Activated CD8-positive, alpha-beta memory T cell treated with anti-CD3 and anti-CD28 coated beads for 36 hours (primary cell): ENCODE measurements at regions not wholly inside any gene's neighbourhood (a gene's known extent, or its start where the extent isn't known, plus 50 kb on each side); places are given as distances from the start of the nearest gene placed in this dataset.

ENCODE experiments used
- CTCF ChIA-PET: fragments of 350-600 bp; sonication (Branson Sonifier 250); formaldehyde crosslinking; loops from one replicate; lab custom pipeline; 2021; ENCODE audit warnings: antibody characterized with exemption; lab: Charles Lee
- POLR2A ChIA-PET: fragments of 350-600 bp; sonication (Branson Sonifier 250); formaldehyde crosslinking; loops from one replicate; lab custom pipeline; 2021; ENCODE audit warnings: antibody characterized with exemption; lab: Charles Lee

DNA sequence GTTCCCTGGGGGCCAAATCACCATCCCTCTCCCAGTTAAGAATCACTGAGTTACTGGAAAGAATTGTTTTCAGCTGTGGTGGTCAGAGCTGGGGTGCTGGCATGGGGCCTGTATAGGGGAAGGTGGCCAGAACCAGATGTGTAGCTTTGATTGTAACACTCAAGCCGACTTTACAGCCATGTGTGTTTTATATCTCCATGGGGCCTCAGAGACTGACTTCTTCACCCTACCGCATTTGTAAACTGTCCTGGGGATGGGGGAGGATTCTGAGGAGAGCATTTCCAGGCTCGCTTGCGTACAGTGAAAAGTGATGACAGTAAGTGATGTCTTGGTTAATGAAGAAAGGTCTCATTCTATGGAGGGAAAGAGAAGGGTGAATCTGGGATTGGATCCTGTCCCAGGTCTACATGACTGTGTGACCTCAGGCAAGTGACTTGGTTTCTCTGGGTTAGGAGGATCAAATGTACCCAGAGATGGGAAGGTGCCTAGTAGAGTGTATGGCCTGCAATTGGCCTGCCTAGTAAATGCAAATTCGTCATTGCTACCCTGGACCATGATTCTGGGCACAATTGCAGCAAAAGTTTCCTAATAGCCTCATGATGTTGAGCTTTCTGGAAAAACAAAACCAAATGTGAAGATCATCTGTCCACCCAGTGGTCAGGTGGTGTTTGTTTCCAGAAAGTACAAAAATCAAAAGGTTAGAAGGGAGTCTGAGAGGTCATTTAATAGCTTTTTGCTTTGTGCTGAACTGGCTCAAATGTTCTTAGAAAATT lies 49.7 kb upstream of the RCC2 start:
- CTCF ChIA-PET = interaction anchor here (0.7 kb wide), 1 partner anchor 14 kb away, joined by 4 read pairs; no protein-coding TSS in a partner anchor
- POLR2A ChIA-PET = no interaction called here
